Neural progenitor cell (in vitro differentiated cells): ENCODE measurements at regions not wholly inside any gene's neighbourhood (a gene's known extent, or its start where the extent isn't known, plus 50 kb on each side); places are given as distances from the start of the nearest gene placed in this dataset.

ENCODE experiments used
- DNase-seq: peaks from one replicate; pipeline ENCODE4 v3.0.0-alpha.2; 2016; ENCODE audit warnings: low spot score
- H2AFZ ChIP-seq: fragments of 200-600 bp; sonication (generic); replicated peaks from 2 replicates; pipeline ENCODE4 v1.6.1; 2016; ENCODE audit warnings: antibody characterized with exemption
- H3F3A ChIP-seq: fragments of 200-600 bp; sonication (generic); 2 replicates; pipeline ENCODE4 v1.6.1; 2016; ENCODE audit warnings: antibody characterized with exemption, low read depth
- H3K27ac ChIP-seq: fragments of 200-600 bp; sonication (generic); 2 replicates; pipeline ENCODE4 v1.5.1; 2016; ENCODE audit warnings: mild to moderate bottlenecking
- H3K27me3 ChIP-seq: fragments of 200-600 bp; sonication (generic); 2 replicates; pipeline ENCODE4 v1.6.1; 2016; ENCODE audit warnings: mild to moderate bottlenecking, moderate library complexity
- H3K36me3 ChIP-seq: fragments of 200-600 bp; sonication (generic); 2 replicates; pipeline ENCODE4 v1.5.1; 2016
- H3K4me1 ChIP-seq: fragments of 200-600 bp; sonication (generic); 2 replicates; pipeline ENCODE4 v1.6.1; 2016; ENCODE audit warnings: mixed run types
- H3K4me2 ChIP-seq: fragments of 200-600 bp; sonication (generic); 2 replicates; pipeline ENCODE4 v1.6.1; 2016
- H3K4me3 ChIP-seq: fragments of 200-600 bp; sonication (generic); 2 replicates; pipeline ENCODE4 v1.5.1; 2016
- H3K79me2 ChIP-seq: fragments of 200-600 bp; sonication (generic); 2 replicates; pipeline ENCODE4 v1.6.1; 2016; ENCODE audit warnings: low read depth
- H3K9ac ChIP-seq: fragments of 200-600 bp; sonication (generic); 2 replicates; pipeline ENCODE4 v1.6.1; 2016
- H3K9me3 ChIP-seq: fragments of 200-600 bp; sonication (generic); 2 replicates; pipeline ENCODE4 v1.5.1; 2016; ENCODE audit warnings: low read depth
- H4K20me1 ChIP-seq: fragments of 200-600 bp; sonication (generic); 2 replicates; pipeline ENCODE4 v1.6.1; 2016; ENCODE audit warnings: low read depth
- H3K27ac Mint-ChIP-seq: 3 replicates; pipeline ENCODE4 v1.8.0; 2021; ENCODE audit warnings: mixed read lengths
- H3K27me3 Mint-ChIP-seq: 2 replicates; pipeline ENCODE4 v1.8.0; 2022; ENCODE audit warnings: low read depth, mild to moderate bottlenecking, inconsistent platforms, moderate library complexity, mixed read lengths; ENCODE audit not compliant: insufficient read depth
- H3K36me3 Mint-ChIP-seq: 3 replicates; pipeline ENCODE4 v1.8.0; 2021; ENCODE audit warnings: mixed read lengths
- H3K4me1 Mint-ChIP-seq: 3 replicates; pipeline ENCODE4 v1.8.0; 2021; ENCODE audit warnings: mixed read lengths
- H3K4me3 Mint-ChIP-seq: 3 replicates; pipeline ENCODE4 v1.8.0; 2021; ENCODE audit warnings: mild to moderate bottlenecking, moderate library complexity, mixed read lengths
- H3K9me3 Mint-ChIP-seq: 3 replicates; pipeline ENCODE4 v1.8.0; 2020; ENCODE audit warnings: mixed read lengths
- EZH2 ChIP-seq: fragments of 200-600 bp; sonication (generic); IDR thresholded peaks from 2 replicates; pipeline ENCODE4 v1.6.1; 2017; ENCODE audit warnings: antibody characterized with exemption, mild to moderate bottlenecking, moderate library complexity
- EZH2phosphoT487 ChIP-seq: fragments of 200-600 bp; sonication (generic); IDR thresholded peaks from 2 replicates; pipeline ENCODE4 v1.6.1; 2017; ENCODE audit warnings: antibody characterized with exemption
- TF ChIP-seq, protein P1 (sequence below): fragments of 200-600 bp; sonication (generic); IDR thresholded peaks from 2 replicates; pipeline ENCODE4 v1.5.1; 2017; ENCODE audit warnings: antibody characterized with exemption, mild to moderate bottlenecking

DNA sequence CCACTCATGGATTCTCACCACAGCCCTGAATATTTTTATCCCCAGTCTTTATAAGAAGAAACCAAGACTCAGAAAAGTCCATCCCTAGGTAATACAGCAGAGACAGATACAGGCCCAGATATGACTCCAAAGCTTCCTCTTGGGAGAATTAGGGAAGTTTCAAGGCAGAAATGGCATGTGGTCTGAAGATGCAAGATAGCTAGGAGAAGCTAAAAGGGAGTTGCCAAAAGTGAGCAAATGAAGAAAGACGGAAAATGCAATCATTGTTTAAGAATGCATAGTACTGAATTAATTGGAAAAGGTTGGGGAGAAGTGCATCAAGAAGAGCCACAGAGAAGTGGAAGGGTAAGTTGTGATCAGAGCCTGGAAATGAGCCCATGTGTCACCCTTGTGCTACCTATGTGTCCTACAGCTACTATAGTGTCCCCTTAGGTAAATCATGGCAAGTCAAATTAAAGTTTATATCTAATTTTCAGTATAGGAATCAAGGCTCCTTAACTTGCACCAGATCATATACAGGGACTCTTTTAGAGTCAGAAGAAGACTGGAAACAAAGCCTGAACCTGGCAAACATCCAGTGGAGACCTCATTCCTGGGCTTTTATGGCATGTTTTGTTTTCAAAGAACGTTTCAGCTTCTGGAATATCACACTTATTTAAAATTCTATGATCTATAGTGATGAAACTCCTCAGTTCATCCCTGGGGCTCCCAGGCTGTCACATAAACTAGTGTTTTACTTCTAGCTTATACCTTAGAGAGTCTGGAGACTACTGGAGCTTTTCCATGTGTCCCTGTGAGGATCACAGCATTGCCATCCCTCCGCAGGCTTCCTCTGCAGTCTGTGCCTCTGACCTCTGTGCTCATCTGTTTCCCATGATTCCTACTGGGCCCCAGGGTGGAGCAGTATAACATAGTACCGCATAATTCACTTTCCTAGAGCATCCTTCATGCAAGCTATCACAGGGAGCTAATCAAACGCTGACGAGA lies 189.0 kb upstream of the CDKN3 start:
- Histone ChIP-seq H3K27ac (no peak overlapping the region), H2AFZ (no peak overlapping the region), H3K4me1 (no peaks in the 10 kb centered on the region), H3K79me2 (no peaks in the 10 kb centered on the region), H3K4me2 (no peak overlapping the region), H3K9me3 (no peaks in the 10 kb centered on the region), H3K36me3 (no peaks in the 10 kb centered on the region), H3K4me3 (no peak overlapping the region), H3F3A (no peaks in the 10 kb centered on the region), H3K9ac (no peak overlapping the region), H4K20me1 (no peaks in the 10 kb centered on the region), H3K27me3 (no peaks in the 10 kb centered on the region)
- Mint-ChIP-seq H3K9me3 (peaks cover 15% of the 10 kb centered on the region), H3K27ac (no peak overlapping the region), H3K4me1 (no peaks in the 10 kb centered on the region), H3K36me3 (no peaks in the 10 kb centered on the region), H3K27me3 (peaks cover 6% of the 10 kb centered on the region), H3K4me3 (no peak overlapping the region)
- DNase-seq, result no peak
- no peak for TF ChIP-seq EZH2phosphoT487
- TF ChIP-seq, protein P1, sequence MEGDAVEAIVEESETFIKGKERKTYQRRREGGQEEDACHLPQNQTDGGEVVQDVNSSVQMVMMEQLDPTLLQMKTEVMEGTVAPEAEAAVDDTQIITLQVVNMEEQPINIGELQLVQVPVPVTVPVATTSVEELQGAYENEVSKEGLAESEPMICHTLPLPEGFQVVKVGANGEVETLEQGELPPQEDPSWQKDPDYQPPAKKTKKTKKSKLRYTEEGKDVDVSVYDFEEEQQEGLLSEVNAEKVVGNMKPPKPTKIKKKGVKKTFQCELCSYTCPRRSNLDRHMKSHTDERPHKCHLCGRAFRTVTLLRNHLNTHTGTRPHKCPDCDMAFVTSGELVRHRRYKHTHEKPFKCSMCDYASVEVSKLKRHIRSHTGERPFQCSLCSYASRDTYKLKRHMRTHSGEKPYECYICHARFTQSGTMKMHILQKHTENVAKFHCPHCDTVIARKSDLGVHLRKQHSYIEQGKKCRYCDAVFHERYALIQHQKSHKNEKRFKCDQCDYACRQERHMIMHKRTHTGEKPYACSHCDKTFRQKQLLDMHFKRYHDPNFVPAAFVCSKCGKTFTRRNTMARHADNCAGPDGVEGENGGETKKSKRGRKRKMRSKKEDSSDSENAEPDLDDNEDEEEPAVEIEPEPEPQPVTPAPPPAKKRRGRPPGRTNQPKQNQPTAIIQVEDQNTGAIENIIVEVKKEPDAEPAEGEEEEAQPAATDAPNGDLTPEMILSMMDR, result no peak
- TF ChIP-seq EZH2, result no peak

DNA sequence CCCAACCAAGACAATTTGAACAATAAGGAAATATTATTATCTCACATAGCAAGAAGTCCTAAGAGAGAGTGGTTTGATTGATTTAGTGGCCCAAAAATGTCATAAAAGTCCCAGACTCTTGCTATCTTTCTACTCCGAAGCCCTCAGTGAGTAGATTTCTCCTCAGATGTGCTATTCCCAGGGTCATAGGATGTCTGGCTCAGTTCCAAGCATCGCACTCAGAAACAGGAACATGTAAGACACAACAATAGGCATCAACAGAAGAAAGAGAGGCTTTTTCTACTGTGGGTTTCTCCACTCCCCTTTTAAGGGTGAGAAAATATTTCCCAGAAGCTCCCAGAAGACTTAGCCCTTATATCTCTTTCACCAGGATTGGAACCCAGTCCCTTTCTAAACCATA lies 188.1 kb upstream of the CDKN3 start:
- H3K4me3 ChIP-seq, result no peak overlapping the region
- H3K36me3 ChIP-seq, result no peaks in the 10 kb centered on the region
- Mint-ChIP-seq H3K27ac (no peak overlapping the region), H3K9me3 (peaks cover 17% of the 10 kb centered on the region), H3K36me3 (no peaks in the 10 kb centered on the region), H3K4me3 (no peak overlapping the region), H3K4me1 (no peaks in the 10 kb centered on the region), H3K27me3 (peaks cover 6% of the 10 kb centered on the region)
- H3K27me3 ChIP-seq, result no peaks in the 10 kb centered on the region
- no peak overlapping the region for H3K27ac ChIP-seq
- no peaks in the 10 kb centered on the region for H3K9me3 ChIP-seq
- H3K4me2 ChIP-seq, result no peak overlapping the region
- no peak overlapping the region for H2AFZ ChIP-seq
- DNase-seq, result no peak
- no peaks in the 10 kb centered on the region for H4K20me1 ChIP-seq
- H3K9ac ChIP-seq, result no peak overlapping the region
- H3K4me1 ChIP-seq, result no peaks in the 10 kb centered on the region
- H3K79me2 ChIP-seq, result no peaks in the 10 kb centered on the region
- TF ChIP-seq EZH2 (no peak), EZH2phosphoT487 (no peak)
- TF ChIP-seq, protein P1, result no peak
- H3F3A ChIP-seq, result no peaks in the 10 kb centered on the region

DNA sequence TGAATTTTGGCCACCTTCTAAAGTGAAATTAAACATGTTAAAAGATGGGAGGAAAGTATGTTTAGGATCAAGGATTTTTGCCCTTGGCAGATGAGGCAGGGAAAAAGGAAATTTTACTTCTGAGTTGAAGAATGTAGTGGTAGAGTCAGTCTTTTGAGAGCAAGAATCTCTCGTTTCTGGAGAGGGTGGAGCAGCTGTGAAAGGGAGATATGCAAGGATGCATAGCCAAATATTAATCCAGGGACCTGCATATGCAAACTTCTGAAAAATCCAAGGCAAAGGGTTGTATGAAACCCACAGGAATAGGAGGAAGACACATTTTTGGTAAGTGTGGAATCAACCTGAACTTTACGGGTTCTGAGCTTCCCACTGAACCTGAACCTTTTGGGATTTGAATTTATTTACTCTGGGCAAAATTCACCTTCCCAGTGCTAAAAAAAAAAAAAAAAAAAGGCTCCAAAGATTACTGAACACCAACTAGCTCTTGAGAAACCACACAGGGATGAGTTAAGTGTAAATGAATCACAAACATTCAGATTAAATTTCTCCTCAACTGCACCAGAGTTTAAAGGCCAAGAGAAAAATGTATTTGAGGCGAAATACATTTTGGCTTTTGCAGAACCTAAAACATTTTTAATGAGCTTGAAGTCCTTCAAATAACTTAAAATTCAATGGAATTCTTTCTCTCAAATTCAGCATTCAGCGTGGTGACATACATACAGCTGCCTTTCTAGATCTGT lies 187.1 kb upstream of the CDKN3 start:
- Histone ChIP-seq H3K4me1 (no peaks in the 10 kb centered on the region), H3K9me3 (no peaks in the 10 kb centered on the region), H3K79me2 (no peaks in the 10 kb centered on the region), H3K4me2 (no peak overlapping the region), H3K36me3 (no peaks in the 10 kb centered on the region), H3K27ac (no peak overlapping the region), H2AFZ (no peak overlapping the region), H3K27me3 (no peaks in the 10 kb centered on the region), H3K9ac (no peak overlapping the region), H3K4me3 (no peak overlapping the region), H4K20me1 (no peaks in the 10 kb centered on the region), H3F3A (no peaks in the 10 kb centered on the region)
- Mint-ChIP-seq H3K4me3 (no peak overlapping the region), H3K4me1 (no peaks in the 10 kb centered on the region), H3K27ac (peak overlapping the region; percentile 28), H3K36me3 (no peaks in the 10 kb centered on the region), H3K27me3 (peaks cover 6% of the 10 kb centered on the region), H3K9me3 (peaks cover 15% of the 10 kb centered on the region)
- no peak for DNase-seq
- TF ChIP-seq EZH2 (no peak), EZH2phosphoT487 (no peak)
- TF ChIP-seq, protein P1, result no peak
